Endodermal cell (in vitro differentiated cells): ENCODE measurements at regions not wholly inside any gene's neighbourhood (a gene's known extent, or its start where the extent isn't known, plus 50 kb on each side); places are given as distances from the start of the nearest gene placed in this dataset.

Experiments
- DNase-seq: peaks from one replicate; pipeline ENCODE4 v3.0.0-alpha.2; 2017
- H3K27ac ChIP-seq: 2 replicates; pipeline ENCODE4 v1.5.1; 2013; ENCODE audit warnings: mild to moderate bottlenecking, low read depth, low read length, moderate library complexity
- H3K27me3 ChIP-seq: 2 replicates; pipeline ENCODE4 v1.6.1; 2013; ENCODE audit warnings: mild to moderate bottlenecking, low read length, moderate library complexity; ENCODE audit not compliant: insufficient read depth, control insufficient read depth, poor library complexity, severe bottlenecking
- H3K36me3 ChIP-seq: 2 replicates; pipeline ENCODE4 v1.7.0; 2013; ENCODE audit warnings: mild to moderate bottlenecking, low read length, moderate library complexity; ENCODE audit not compliant: control insufficient read depth, insufficient read depth
- H3K4me1 ChIP-seq: one replicate; pipeline ENCODE4 v1.7.0; 2013; ENCODE audit warnings: low read length; ENCODE audit not compliant: control insufficient read depth, insufficient read depth
- H3K4me3 ChIP-seq: 2 replicates; pipeline ENCODE4 v1.5.1; 2013; ENCODE audit warnings: mild to moderate bottlenecking, low read length, moderate library complexity
- H3K9ac ChIP-seq: 2 replicates; pipeline ENCODE4 v1.6.1; 2013; ENCODE audit warnings: mild to moderate bottlenecking, low read length, moderate library complexity; ENCODE audit not compliant: poor library complexity, severe bottlenecking; ENCODE audit errors: extremely low read depth
- H3K9me3 ChIP-seq: 2 replicates; pipeline ENCODE4 v1.6.1; 2013; ENCODE audit warnings: mild to moderate bottlenecking, low read length, moderate library complexity; ENCODE audit not compliant: control insufficient read depth
- H3K27ac Mint-ChIP-seq: 2 replicates; pipeline ENCODE4 v1.8.0; 2020; ENCODE audit warnings: mixed read lengths
- H3K27me3 Mint-ChIP-seq: 2 replicates; pipeline ENCODE4 v1.8.0; 2021; ENCODE audit warnings: mild to moderate bottlenecking, mixed read lengths; ENCODE audit not compliant: insufficient read depth
- H3K36me3 Mint-ChIP-seq: 2 replicates; pipeline ENCODE4 v1.8.0; 2020; ENCODE audit warnings: low read depth, mixed read lengths
- H3K4me1 Mint-ChIP-seq: 2 replicates; pipeline ENCODE4 v1.8.0; 2020; ENCODE audit warnings: mixed read lengths
- H3K4me3 Mint-ChIP-seq: 2 replicates; pipeline ENCODE4 v1.8.0; 2020; ENCODE audit warnings: mild to moderate bottlenecking, moderate library complexity, mixed read lengths
- H3K9me3 Mint-ChIP-seq: 2 replicates; pipeline ENCODE4 v1.8.0; 2020; ENCODE audit warnings: mild to moderate bottlenecking, mixed read lengths
- WGBS, 2 experiments: methylation state at CpG; one replicate each; pipeline versions ENCODE4 v1.1.5 to v1.1.7; 2013; ENCODE audit warnings: missing lambda C conversion rate in 2 of 2, mixed read lengths in 1 of 2; ENCODE audit not compliant: insufficient coverage in 1 of 2, insufficient read length in 1 of 2; 5-methylcytosine and 5-hydroxymethylcytosine counted together
- TF ChIP-seq, protein P1 (sequence below): fragments of 200-600 bp; sonication (generic); conservative IDR thresholded peaks from 2 replicates; pipeline ENCODE4 v1.5.0; 2021; ENCODE audit warnings: antibody characterized with exemption, mild to moderate bottlenecking

DNA sequence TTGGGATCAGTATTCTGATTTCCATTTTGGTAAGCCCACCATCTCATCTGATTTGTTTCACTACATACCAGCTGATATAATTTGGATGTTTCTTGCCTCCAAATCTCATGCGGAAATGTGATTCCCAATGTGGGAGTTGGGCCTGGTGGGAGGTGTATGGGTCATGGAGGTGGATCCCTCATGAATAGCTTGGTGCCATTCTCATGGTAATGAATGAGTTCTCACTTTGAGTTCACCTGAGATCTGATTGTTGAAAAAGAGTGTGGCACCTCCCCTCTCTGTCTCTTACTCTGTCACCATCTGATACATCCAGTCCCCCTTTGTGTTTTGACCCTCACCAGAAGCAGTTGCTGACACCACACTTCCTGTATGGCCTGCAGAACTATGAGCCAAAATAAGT is 347.3 kb downstream of the ARL4A start:
- Histone ChIP-seq H3K27me3 (no peaks in the 10 kb centered on the region), H3K4me1 (no peaks in the 10 kb centered on the region), H3K4me3 (no peak overlapping the region), H3K9ac (no peak overlapping the region), H3K9me3 (peaks cover 20% of the 10 kb centered on the region), H3K36me3 (no peaks in the 10 kb centered on the region), H3K27ac (no peak overlapping the region)
- DNase-seq, result peak; percentile 63
- Mint-ChIP-seq H3K4me1 (peaks cover 24% of the 10 kb centered on the region), H3K27me3 (no peaks in the 10 kb centered on the region), H3K36me3 (peaks cover 11% of the 10 kb centered on the region), H3K9me3 (peaks cover 12% of the 10 kb centered on the region), H3K27ac (no peak overlapping the region), H3K4me3 (no peak overlapping the region)
- TF ChIP-seq, protein P1, sequence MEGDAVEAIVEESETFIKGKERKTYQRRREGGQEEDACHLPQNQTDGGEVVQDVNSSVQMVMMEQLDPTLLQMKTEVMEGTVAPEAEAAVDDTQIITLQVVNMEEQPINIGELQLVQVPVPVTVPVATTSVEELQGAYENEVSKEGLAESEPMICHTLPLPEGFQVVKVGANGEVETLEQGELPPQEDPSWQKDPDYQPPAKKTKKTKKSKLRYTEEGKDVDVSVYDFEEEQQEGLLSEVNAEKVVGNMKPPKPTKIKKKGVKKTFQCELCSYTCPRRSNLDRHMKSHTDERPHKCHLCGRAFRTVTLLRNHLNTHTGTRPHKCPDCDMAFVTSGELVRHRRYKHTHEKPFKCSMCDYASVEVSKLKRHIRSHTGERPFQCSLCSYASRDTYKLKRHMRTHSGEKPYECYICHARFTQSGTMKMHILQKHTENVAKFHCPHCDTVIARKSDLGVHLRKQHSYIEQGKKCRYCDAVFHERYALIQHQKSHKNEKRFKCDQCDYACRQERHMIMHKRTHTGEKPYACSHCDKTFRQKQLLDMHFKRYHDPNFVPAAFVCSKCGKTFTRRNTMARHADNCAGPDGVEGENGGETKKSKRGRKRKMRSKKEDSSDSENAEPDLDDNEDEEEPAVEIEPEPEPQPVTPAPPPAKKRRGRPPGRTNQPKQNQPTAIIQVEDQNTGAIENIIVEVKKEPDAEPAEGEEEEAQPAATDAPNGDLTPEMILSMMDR, result no peak
- WGBS, 2 experiments, result 84% methylated on average over 1 of the region's 1 CpG; no CpG with 5 or more reads in 1 of the 2 experiments

DNA sequence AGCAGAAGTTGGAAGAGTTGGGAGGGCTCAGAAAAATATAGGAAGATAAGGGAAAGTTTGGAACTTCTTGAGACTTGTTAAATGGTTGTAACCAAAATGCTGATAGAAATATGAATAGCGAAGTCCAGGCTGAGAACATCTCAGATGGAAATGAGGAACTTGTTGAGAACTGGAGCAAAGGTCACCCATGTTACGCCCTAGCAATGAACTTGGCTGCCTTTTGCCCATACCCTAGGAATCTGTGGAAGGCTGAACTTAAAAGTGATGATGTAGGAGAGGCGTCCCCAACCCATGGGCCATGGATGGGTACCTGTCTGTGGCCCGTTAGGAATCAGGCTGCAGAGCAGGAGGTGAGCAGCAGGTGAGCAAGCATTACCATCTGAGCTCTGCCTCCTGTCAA is 347.8 kb downstream of the ARL4A start:
- H3K4me3 Mint-ChIP-seq, result no peak overlapping the region
- Histone ChIP-seq H3K27me3 (no peaks in the 10 kb centered on the region), H3K36me3 (no peaks in the 10 kb centered on the region), H3K4me3 (no peak overlapping the region), H3K27ac (no peak overlapping the region), H3K9ac (no peak overlapping the region), H3K9me3 (peaks cover 20% of the 10 kb centered on the region), H3K4me1 (no peaks in the 10 kb centered on the region)
- TF ChIP-seq, protein P1, result no peak
- H3K9me3 Mint-ChIP-seq, result peaks cover 12% of the 10 kb centered on the region
- no peak for DNase-seq
- WGBS, 2 experiments, result 92 to 94% methylated on average over 2 to 4 of the region's 4 CpGs
- no peaks in the 10 kb centered on the region for H3K27me3 Mint-ChIP-seq
- H3K27ac Mint-ChIP-seq, result no peak overlapping the region
- H3K36me3 Mint-ChIP-seq, result peaks cover 11% of the 10 kb centered on the region
- peaks cover 27% of the 10 kb centered on the region for H3K4me1 Mint-ChIP-seq

DNA sequence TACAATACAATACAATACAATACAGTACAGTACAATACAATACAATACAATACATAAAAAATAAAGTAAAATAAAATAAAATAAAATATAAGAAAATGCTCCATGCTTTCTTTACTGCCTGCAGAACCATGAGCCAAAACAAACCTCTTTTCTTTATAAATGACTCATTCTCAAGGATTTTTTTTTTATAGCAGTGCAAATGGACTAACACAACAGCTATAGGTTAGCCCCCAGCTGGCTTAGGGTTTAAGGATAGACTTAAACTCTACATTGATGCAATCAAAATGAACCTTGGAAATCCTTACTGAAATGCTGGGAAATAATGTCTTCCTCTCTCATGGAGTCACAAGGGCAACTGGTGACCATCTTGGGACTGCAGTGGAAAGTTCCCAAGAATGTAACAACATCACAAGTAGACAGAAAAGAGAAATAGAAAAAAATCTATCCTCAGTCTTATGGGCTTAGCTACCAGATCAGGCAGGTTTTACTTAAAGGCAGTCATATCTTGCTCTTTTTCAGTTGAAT is 348.9 kb downstream of the ARL4A start:
- Histone ChIP-seq H3K4me1 (no peaks in the 10 kb centered on the region), H3K9ac (no peak overlapping the region), H3K9me3 (peaks cover 20% of the 10 kb centered on the region), H3K27me3 (no peaks in the 10 kb centered on the region), H3K36me3 (no peaks in the 10 kb centered on the region), H3K27ac (no peak overlapping the region), H3K4me3 (no peak overlapping the region)
- Mint-ChIP-seq H3K4me3 (no peak overlapping the region), H3K4me1 (peaks cover 27% of the 10 kb centered on the region), H3K27ac (no peak overlapping the region), H3K36me3 (peaks cover 11% of the 10 kb centered on the region), H3K9me3 (peaks cover 12% of the 10 kb centered on the region), H3K27me3 (no peaks in the 10 kb centered on the region)
- TF ChIP-seq, protein P1, result no peak
- no peak for DNase-seq
